ENCODE measurements at regions not wholly inside any gene's neighbourhood (a gene's known extent, or its start where the extent isn't known, plus 50 kb on each side); places are given as distances from the start of the nearest gene placed in this dataset.

GRCh38 chr14:85822236-85822635 is 292.3 kb downstream of the FLRT2 start:
- DNase-seq (no peak), ATAC-seq (ENCODE audit: insufficient read depth, low read depth) (no peak)
- Histone ChIP-seq H3K79me2 (ENCODE audit: insufficient read depth, low read length) (no peaks in the 10 kb centered on the region), H3K9ac (ENCODE audit: low read depth, low read length) (no peak overlapping the region), H3K4me2 (ENCODE audit: insufficient read depth, low read length) (no peak overlapping the region), H3K9me3 (ENCODE audit: insufficient read depth, low read length, severe bottlenecking) (no peaks in the 10 kb centered on the region), H3K36me3 (ENCODE audit: insufficient read depth, low read length) (no peaks in the 10 kb centered on the region), H3K4me1 (ENCODE audit: insufficient read depth, low read length) (no peaks in the 10 kb centered on the region), H2AFZ (ENCODE audit: low read depth, low read length) (no peak overlapping the region), H4K20me1 (ENCODE audit: insufficient read depth, low read length) (no peaks in the 10 kb centered on the region), H3K4me3 (ENCODE audit: low read depth in 1 of 2, low read length in 2 of 2) (no peak overlapping the region), H3K27ac (ENCODE audit: low read length) (no peak overlapping the region), H3K27me3 (ENCODE audit: insufficient read depth, low read length, poor library complexity) (no peaks in the 10 kb centered on the region)
- TF ChIP-seq CTCF (IDR thresholded peaks at IDR 0.05; ENCODE audit: borderline replicate concordance, extremely low read depth, low read length, poor library complexity, severe bottlenecking) (no peak), EZH2 (IDR thresholded peaks at IDR 0.05; ENCODE audit: borderline replicate concordance, low read depth, low read length, severe bottlenecking) (no peak)

- Histone ChIP-seq H3K27ac (ENCODE audit: low read length) (no peak overlapping the region), H3K4me1 (ENCODE audit: insufficient read depth, low read length) (peaks cover 10% of the 10 kb centered on the region; the same call in 1 of the 2 replicates), H2AFZ (ENCODE audit: low read depth, low read length) (no peak overlapping the region), H3K9ac (ENCODE audit: low read depth, low read length) (no peak overlapping the region), H3K79me2 (ENCODE audit: insufficient read depth, low read length) (no peaks in the 10 kb centered on the region), H4K20me1 (ENCODE audit: insufficient read depth, low read length) (no peaks in the 10 kb centered on the region), H3K27me3 (ENCODE audit: insufficient read depth, low read length, poor library complexity) (no peaks in the 10 kb centered on the region), H3K9me3 (ENCODE audit: insufficient read depth, low read length, severe bottlenecking) (no peaks in the 10 kb centered on the region), H3K4me2 (ENCODE audit: insufficient read depth, low read length) (no peak overlapping the region), H3K36me3 (ENCODE audit: insufficient read depth, low read length) (no peaks in the 10 kb centered on the region), H3K4me3 (ENCODE audit: low read depth in 1 of 2, low read length in 2 of 2) (no peak overlapping the region)
- ATAC-seq (ENCODE audit: insufficient read depth, low read depth), result no peak
- no peak for DNase-seq
- TF ChIP-seq CTCF (IDR thresholded peaks at IDR 0.05; ENCODE audit: borderline replicate concordance, extremely low read depth, low read length, poor library complexity, severe bottlenecking), result no peak
- TF ChIP-seq EZH2 (IDR thresholded peaks at IDR 0.05; ENCODE audit: borderline replicate concordance, low read depth, low read length, severe bottlenecking), result no peak
Observed at GRCh38 chr14:85817430-85817829, 287.5 kb downstream of the FLRT2 start.

- H3K4me2 ChIP-seq (ENCODE audit: insufficient read depth, low read length), result 0 out of 2 replicates have a peak overlapping the region, but pooled peaks have one; percentile 3
- peak; percentile 39 for DNase-seq
- no peak overlapping the region for H2AFZ ChIP-seq (ENCODE audit: low read depth, low read length)
- no peak overlapping the region for H3K4me3 ChIP-seq (ENCODE audit: low read depth in 1 of 2, low read length in 2 of 2)
- H3K4me1 ChIP-seq (ENCODE audit: insufficient read depth, low read length), result peaks cover 10% of the 10 kb centered on the region; the same call in 1 of the 2 replicates
- no peaks in the 10 kb centered on the region for H3K36me3 ChIP-seq (ENCODE audit: insufficient read depth, low read length)
- TF ChIP-seq EZH2 (IDR thresholded peaks at IDR 0.05; ENCODE audit: borderline replicate concordance, low read depth, low read length, severe bottlenecking) (no peak), CTCF (IDR thresholded peaks at IDR 0.05; ENCODE audit: borderline replicate concordance, extremely low read depth, low read length, poor library complexity, severe bottlenecking) (no peak)
- 0 out of 2 replicates have a peak overlapping the region, but pooled peaks have one; percentile 35 for H3K27ac ChIP-seq (ENCODE audit: low read length)
- H3K9ac ChIP-seq (ENCODE audit: low read depth, low read length), result no peak overlapping the region
- H3K9me3 ChIP-seq (ENCODE audit: insufficient read depth, low read length, severe bottlenecking), result no peaks in the 10 kb centered on the region
- no peaks in the 10 kb centered on the region for H4K20me1 ChIP-seq (ENCODE audit: insufficient read depth, low read length)
- no peaks in the 10 kb centered on the region for H3K79me2 ChIP-seq (ENCODE audit: insufficient read depth, low read length)
- ATAC-seq (ENCODE audit: insufficient read depth, low read depth), result peak; percentile 95
- no peaks in the 10 kb centered on the region for H3K27me3 ChIP-seq (ENCODE audit: insufficient read depth, low read length, poor library complexity)
Observed at GRCh38 chr14:85813040-85813439, 283.1 kb downstream of the FLRT2 start.

- no peak overlapping the region for H3K4me2 ChIP-seq (ENCODE audit: insufficient read depth, low read length)
- no peak for DNase-seq
- no peak overlapping the region for H3K27ac ChIP-seq (ENCODE audit: low read length)
- no peaks in the 10 kb centered on the region for H3K9me3 ChIP-seq (ENCODE audit: insufficient read depth, low read length, severe bottlenecking)
- TF ChIP-seq CTCF (IDR thresholded peaks at IDR 0.05; ENCODE audit: borderline replicate concordance, extremely low read depth, low read length, poor library complexity, severe bottlenecking) (no peak), EZH2 (IDR thresholded peaks at IDR 0.05; ENCODE audit: borderline replicate concordance, low read depth, low read length, severe bottlenecking) (no peak)
- no peaks in the 10 kb centered on the region for H4K20me1 ChIP-seq (ENCODE audit: insufficient read depth, low read length)
- H2AFZ ChIP-seq (ENCODE audit: low read depth, low read length), result no peak overlapping the region
- ATAC-seq (ENCODE audit: insufficient read depth, low read depth), result no peak
- H3K9ac ChIP-seq (ENCODE audit: low read depth, low read length), result no peak overlapping the region
- peaks cover 10% of the 10 kb centered on the region; the same call in 1 of the 2 replicates for H3K4me1 ChIP-seq (ENCODE audit: insufficient read depth, low read length)
- no peak overlapping the region for H3K4me3 ChIP-seq (ENCODE audit: low read depth in 1 of 2, low read length in 2 of 2)
- H3K36me3 ChIP-seq (ENCODE audit: insufficient read depth, low read length), result no peaks in the 10 kb centered on the region
- no peaks in the 10 kb centered on the region for H3K79me2 ChIP-seq (ENCODE audit: insufficient read depth, low read length)
- no peaks in the 10 kb centered on the region for H3K27me3 ChIP-seq (ENCODE audit: insufficient read depth, low read length, poor library complexity)
Observed at GRCh38 chr14:85811340-85811739, 281.4 kb downstream of the FLRT2 start.
